NCI-H2171 treated with DMSO at 0.1 percent for 48 hours (cell line): ENCODE measurements at regions not wholly inside any gene's neighbourhood (a gene's known extent, or its start where the extent isn't known, plus 50 kb on each side); places are given as distances from the start of the nearest gene placed in this dataset.
"Not testable (repeated sequence)": the region's sequence is repeated elsewhere in the genome, so short reads cannot be mapped to it uniquely, and the experiment has no call there.

Experiments used
- DNase-seq: peaks from one replicate; lab custom pipeline; 2025; lab: John Stamatoyannopoulos, UW

GRCh38 chr7:110388457-110388856 lies 702.5 kb upstream of the LRRN3 start:
- DNase-seq: no peak

- DNase-seq: no peak
Observed at GRCh38 chr7:110396021-110396420, 694.9 kb upstream of the LRRN3 start.

GRCh38 chr7:110397927-110398660 lies 692.8 kb upstream of the LRRN3 start:
- DNase-seq: no peak

GRCh38 chr7:110399421-110399820 lies 691.5 kb upstream of the LRRN3 start:
- DNase-seq: no peak

- DNase-seq: no peak
Observed at GRCh38 chr7:110400411-110400810, 690.5 kb upstream of the LRRN3 start.

- DNase-seq: no peak
Observed at GRCh38 chr7:110407242-110407641, 683.7 kb upstream of the LRRN3 start.

GRCh38 chr7:110407706-110408105 lies 683.2 kb upstream of the LRRN3 start:
- no peak for DNase-seq

- no peak for DNase-seq
Observed at GRCh38 chr7:110412614-110413013, 678.3 kb upstream of the LRRN3 start.

GRCh38 chr7:110413038-110413437 lies 677.9 kb upstream of the LRRN3 start:
- no peak for DNase-seq

GRCh38 chr7:110417611-110418010 lies 673.3 kb upstream of the LRRN3 start:
- no peak for DNase-seq

GRCh38 chr7:110418659-110419280 lies 672.2 kb upstream of the LRRN3 start:
- DNase-seq: no peak

- DNase-seq: no peak
Observed at GRCh38 chr7:110420788-110421187, 670.1 kb upstream of the LRRN3 start.

- no peak for DNase-seq
Observed at GRCh38 chr7:110421490-110422241, 669.3 kb upstream of the LRRN3 start.

GRCh38 chr7:110432061-110432553 lies 658.8 kb upstream of the LRRN3 start:
- DNase-seq: no peak

- DNase-seq: not testable (repeated sequence)
Observed at GRCh38 chr7:110438926-110439325, 652.0 kb upstream of the LRRN3 start.

GRCh38 chr7:110442381-110442837 lies 648.5 kb upstream of the LRRN3 start:
- peak; percentile 53 for DNase-seq

- no peak for DNase-seq
Observed at GRCh38 chr7:110446658-110447057, 644.3 kb upstream of the LRRN3 start.

GRCh38 chr7:110448918-110449317 lies 642.0 kb upstream of the LRRN3 start:
- no peak for DNase-seq

- DNase-seq: no peak
Observed at GRCh38 chr7:110454713-110455112, 636.2 kb upstream of the LRRN3 start.

GRCh38 chr7:110461621-110462020 lies 629.3 kb upstream of the LRRN3 start:
- DNase-seq: no peak

- peak; percentile 37 for DNase-seq
Observed at GRCh38 chr7:110470420-110470819, 620.5 kb upstream of the LRRN3 start.

- DNase-seq: not testable (repeated sequence)
Observed at GRCh38 chr7:110472419-110472818, 618.5 kb upstream of the LRRN3 start.

GRCh38 chr7:110480964-110481363 lies 610.0 kb upstream of the LRRN3 start:
- DNase-seq: no peak
